ENCODE measurements at regions not wholly inside any gene's neighbourhood (a gene's known extent, or its start where the extent isn't known, plus 50 kb on each side); places are given as distances from the start of the nearest gene placed in this dataset.
A peak's percentile ranks its signal among the peaks of the same experiment; 100 is the strongest.

GRCh38 chr2:142332196-142332595 is 201.4 kb upstream of the LRP1B start:
- Histone ChIP-seq H2BK5ac (ENCODE audit: low read depth, low read length) (no peak overlapping the region), H3K4me3 (ENCODE audit: extremely low read depth in 1 of 4, insufficient read depth in 2 of 4, low read depth in 3 of 4, low read length in 4 of 4) (no peak overlapping the region), H4K91ac (replicated peaks; ENCODE audit: insufficient read length, low read length) (no peak overlapping the region), H3K4ac (replicated peaks; ENCODE audit: insufficient read length, low read depth, low read length) (no peak overlapping the region), H3K79me2 (ENCODE audit: control insufficient read depth in 1 of 2, insufficient read depth in 2 of 2, low read length in 2 of 2) (no peaks in the 10 kb centered on the region), H3K18ac (ENCODE audit: extremely low read depth, low read length) (no peak overlapping the region), H2AK5ac (ENCODE audit: low read depth, low read length) (no peak overlapping the region), H3K4me1 (replicated peaks in 1 of 4; ENCODE audit: control insufficient read depth in 3 of 4, insufficient read depth in 4 of 4, low read length in 3 of 4) (no peaks in the 10 kb centered on the region), H3K79me1 (ENCODE audit: low read depth, low read length) (no peaks in the 10 kb centered on the region), H3K23me2 (ENCODE audit: low read depth, low read length) (no peaks in the 10 kb centered on the region), H4K5ac (ENCODE audit: insufficient read length, low read depth, low read length) (no peak overlapping the region), H3K9me3 (ENCODE audit: insufficient read depth in 2 of 2, low read depth in 1 of 2, low read length in 1 of 2) (peaks cover 0 to 2% of the 10 kb centered on the region in 2 experiments; a peak in 1 of 4 replicates), H2AFZ (ENCODE audit: low read length) (no peak overlapping the region), H2BK15ac (ENCODE audit: low read length) (no peak overlapping the region), H2BK120ac (replicated peaks; ENCODE audit: low read depth, low read length) (no peak overlapping the region), H2BK20ac (ENCODE audit: low read length) (no peak overlapping the region), H3K9ac (replicated peaks in 1 of 4; ENCODE audit: extremely low read depth in 1 of 4, low read depth in 3 of 4, low read length in 3 of 4) (no peak overlapping the region), H3K4me2 (ENCODE audit: insufficient read depth in 1 of 2, low read depth in 2 of 2, low read length in 2 of 2) (no peak overlapping the region), H3K14ac (ENCODE audit: insufficient read length) (no peak overlapping the region), H3K27me3 (replicated peaks in 1 of 4; ENCODE audit: control insufficient read depth in 3 of 4, extremely low read depth in 1 of 4, insufficient read depth in 3 of 4, low read length in 3 of 4) (no peaks in the 10 kb centered on the region), H3K36me3 (ENCODE audit: control insufficient read depth in 2 of 4, insufficient read depth in 4 of 4, low read length in 3 of 4) (no peaks in the 10 kb centered on the region), H3K23ac (ENCODE audit: insufficient read length) (no peak overlapping the region), H4K8ac (ENCODE audit: extremely low read depth, insufficient read depth, low read length) (no peak overlapping the region), H3K56ac (replicated peaks; ENCODE audit: insufficient read length, low read depth, low read length) (no peak overlapping the region), H2BK12ac (ENCODE audit: low read depth, low read length) (no peak overlapping the region), H4K20me1 (replicated peaks in 1 of 2; ENCODE audit: control insufficient read depth in 1 of 2, insufficient read depth in 2 of 2, low read length in 2 of 2) (no peaks in the 10 kb centered on the region), H3K27ac (ENCODE audit: low read depth, low read length) (no peak overlapping the region)
- CTCF ChIA-PET (ENCODE audit: partially characterized antibody): no interaction called here
- POLR2A ChIA-PET (ENCODE audit: partially characterized antibody): no interaction called here
- WGBS, 2 experiments (ENCODE audit: extremely low coverage in 1 of 2, insufficient coverage in 1 of 2, insufficient read length in 1 of 2, insufficient replicate concordance in 2 of 2, low coverage in 1 of 2, low lambda C conversion rate in 2 of 2, missing lambda C conversion rate in 1 of 2): 84% methylated on average over 2 of the region's 2 CpGs; no CpG with 5 or more reads in 1 of the 2 experiments
- DNase-seq (ENCODE audit: low read depth in 1 of 2, low spot score in 2 of 2): no peak
- FAIRE-seq: no peak
- no peak for TF ChIP-seq POLR2A (IDR thresholded peaks at IDR 0.05; ENCODE audit: control extremely low read depth in 1 of 2, low read depth in 2 of 2, low read length in 2 of 2)
- no peak for TF ChIP-seq GTF2F1 (IDR thresholded peaks at IDR 0.05; ENCODE audit: borderline replicate concordance, low read depth, low read length)
- TF ChIP-seq CREB1 (IDR thresholded peaks at IDR 0.05): no peak
- TF ChIP-seq CTBP2 (IDR thresholded peaks at IDR 0.05; ENCODE audit: borderline replicate concordance, insufficient read depth, insufficient read length, low read length): no peak
- peak; percentile 87; the same call in 1 of the 2 replicates for TF ChIP-seq MAFK (IDR thresholded peaks at IDR 0.05; ENCODE audit: low read depth, low read length)

Measured in H1 (cell line).